HG03196 (cell line): ENCODE measurements at regions not wholly inside any gene's neighbourhood (a gene's known extent, or its start where the extent isn't known, plus 50 kb on each side); places are given as distances from the start of the nearest gene placed in this dataset.
"Not testable (repeated sequence)": the region's sequence is repeated elsewhere in the genome, so short reads cannot be mapped to it uniquely, and the experiment has no call there.

ENCODE experiments used
- ATAC-seq: cut with Tn5 transposase; IDR thresholded peaks from one replicate; pipeline ENCODE4 v1.9.1; 2021; ENCODE audit not compliant: unreplicated experiment

DNA sequence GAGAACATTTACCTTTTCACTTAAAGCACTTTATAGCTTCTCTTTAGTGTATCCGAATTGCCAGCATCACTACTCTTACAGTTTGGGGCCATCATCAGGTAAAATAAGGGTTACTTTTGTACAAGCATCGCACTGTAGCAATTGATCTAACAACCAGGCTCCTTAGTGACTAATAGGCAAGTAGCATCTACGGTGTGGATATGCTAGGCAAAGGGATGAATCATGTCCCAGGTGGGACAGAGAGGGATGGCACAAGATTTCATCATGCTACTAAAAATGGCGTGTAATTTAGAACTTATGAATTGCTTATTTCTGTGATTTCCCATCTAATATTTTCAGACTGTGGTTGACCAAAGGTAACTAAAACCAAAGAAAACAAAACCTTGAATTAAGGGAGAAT, 582.3 kb downstream of the KCNH5 start:
- no peak for ATAC-seq

DNA sequence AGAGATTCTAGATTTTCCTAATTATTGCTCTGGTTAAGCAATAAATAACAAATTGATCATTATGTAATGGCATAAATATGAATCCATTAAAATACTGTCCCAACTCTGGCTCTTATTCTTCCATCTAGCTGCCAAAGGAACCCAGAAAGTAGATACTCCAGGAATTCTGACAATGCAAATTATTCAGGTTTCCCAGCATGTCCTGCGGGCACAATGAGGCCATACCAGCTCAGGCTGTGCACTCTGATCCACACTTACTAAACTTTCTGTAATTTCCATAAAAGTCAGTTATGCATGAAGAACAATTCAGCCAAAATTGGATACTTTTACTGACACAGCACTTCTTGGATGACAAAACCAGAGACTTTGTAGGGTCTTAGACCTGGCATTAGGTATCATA, 576.3 kb downstream of the KCNH5 start:
- ATAC-seq = no peak

- ATAC-seq = no peak
Measured at GRCh38 chr14:62470935-62471334, 574.3 kb downstream of the KCNH5 start.

DNA sequence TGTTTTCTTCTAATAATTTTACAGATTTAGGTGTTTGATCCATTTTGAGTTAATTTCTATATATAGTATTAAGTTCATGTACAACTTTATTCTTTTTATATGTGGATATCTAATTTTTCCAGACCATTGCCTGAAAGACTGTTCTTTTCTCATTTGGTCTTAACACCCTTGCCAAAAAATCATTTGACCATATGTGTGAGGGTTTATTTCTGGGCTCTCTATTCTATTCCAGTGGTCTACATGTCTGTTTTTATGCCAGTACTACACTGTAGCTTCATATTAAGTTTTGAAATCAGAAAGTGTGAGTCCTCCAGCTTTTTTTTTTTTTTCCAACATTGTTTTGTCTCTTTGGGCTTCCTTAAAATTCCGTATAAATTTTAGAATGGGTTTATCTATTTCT, 554.1 kb downstream of the KCNH5 start:
- ATAC-seq = no peak

GRCh38 chr14:62497708-62498107, 547.5 kb downstream of the KCNH5 start:
- ATAC-seq = no peak

- ATAC-seq = no peak
Measured at GRCh38 chr14:62501021-62501750, 544.1 kb downstream of the KCNH5 start.

- no peak for ATAC-seq
Measured at GRCh38 chr14:62505045-62505444, 540.2 kb downstream of the KCNH5 start.

DNA sequence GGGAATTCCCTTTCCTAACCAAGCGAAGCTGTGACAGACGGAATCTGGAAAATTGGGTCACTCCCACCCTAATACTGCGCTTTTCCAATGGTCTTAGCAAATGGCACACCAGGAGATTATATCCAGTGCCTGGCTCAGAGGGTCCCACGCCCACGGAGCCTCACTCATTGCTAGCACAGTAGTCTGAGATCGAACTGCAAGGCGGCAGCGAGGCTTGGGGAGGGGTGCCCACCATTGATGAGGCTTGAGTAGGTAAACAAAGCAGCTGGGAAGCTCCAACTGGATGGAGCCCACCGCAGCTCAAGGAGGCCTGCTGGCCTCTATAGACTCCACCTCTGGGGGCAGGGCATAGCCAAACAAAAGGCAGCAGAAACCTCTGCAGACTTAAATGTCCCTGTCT, 523.9 kb downstream of the KCNH5 start:
- ATAC-seq = not testable (repeated sequence)

GRCh38 chr14:62528296-62528695, 517.0 kb downstream of the KCNH5 start:
- no peak for ATAC-seq

GRCh38 chr14:62532181-62532580, 513.1 kb downstream of the KCNH5 start:
- ATAC-seq = no peak

DNA sequence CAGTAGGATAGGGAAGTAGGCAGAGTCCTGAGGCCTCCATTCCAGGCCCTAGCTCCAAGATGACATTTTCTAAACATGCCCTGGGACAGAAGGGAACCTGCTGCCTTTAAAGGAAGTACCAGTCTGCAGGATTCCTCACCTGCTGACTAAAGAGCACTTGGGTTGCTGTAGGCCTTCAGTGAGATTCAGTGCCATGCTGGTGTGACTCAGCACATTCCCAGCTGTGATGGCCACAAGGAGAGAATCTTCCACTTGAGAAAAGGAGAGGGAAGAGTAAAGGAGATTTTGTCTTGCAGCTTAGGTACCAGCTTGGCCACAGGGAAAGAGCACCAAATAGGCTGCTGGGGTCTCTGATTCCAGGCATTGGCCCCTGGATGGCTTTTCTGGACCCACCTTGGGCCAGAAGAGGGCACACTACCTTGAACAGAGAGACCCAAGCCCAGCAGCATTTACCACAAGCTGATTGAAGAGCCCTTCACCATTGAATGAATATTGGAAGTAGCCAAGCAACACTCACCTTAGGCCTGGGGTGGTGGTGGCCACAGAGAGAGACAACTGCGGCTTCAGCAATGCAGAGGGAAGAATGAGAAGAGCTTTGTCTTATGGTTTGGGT, 498.3 kb downstream of the KCNH5 start:
- ATAC-seq = no peak

DNA sequence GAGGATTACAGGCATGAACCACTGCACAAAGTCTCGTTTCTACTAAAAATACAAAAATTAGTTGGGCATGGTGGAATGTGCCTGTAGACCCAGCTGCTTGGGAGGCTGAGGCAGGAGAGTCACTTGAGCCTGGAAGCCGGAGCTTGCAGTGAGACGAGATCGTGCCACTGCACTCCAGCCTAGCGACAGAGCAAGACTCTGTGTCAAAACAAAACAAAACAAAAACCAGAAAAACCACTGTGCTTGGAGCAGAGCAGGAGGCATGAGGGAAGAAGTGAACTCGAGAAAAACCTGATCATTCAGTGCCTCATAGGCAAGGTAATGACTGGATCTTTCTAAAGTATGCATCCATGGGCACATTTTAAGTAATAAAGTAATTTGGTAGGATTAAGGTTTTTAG, 487.8 kb downstream of the KCNH5 start:
- no peak for ATAC-seq

DNA sequence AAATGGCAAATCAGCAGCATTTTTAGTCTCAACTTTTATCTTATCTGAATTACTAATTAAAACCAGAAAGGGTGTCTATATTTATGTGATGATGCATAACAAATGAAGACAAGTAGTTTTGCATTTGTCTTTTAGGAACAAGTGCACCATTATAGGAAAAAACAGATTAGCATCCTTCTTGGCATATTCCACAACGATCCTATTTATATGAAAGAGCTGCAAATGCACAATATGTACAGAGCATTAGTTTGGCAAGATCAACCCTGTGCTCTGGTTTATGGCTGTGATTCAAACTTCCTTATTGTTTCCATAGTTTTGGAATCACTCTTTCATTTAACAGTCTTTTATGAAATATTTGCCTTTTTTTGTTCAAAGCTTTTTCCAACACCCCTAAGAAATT, 486.8 kb downstream of the KCNH5 start:
- no peak for ATAC-seq

DNA sequence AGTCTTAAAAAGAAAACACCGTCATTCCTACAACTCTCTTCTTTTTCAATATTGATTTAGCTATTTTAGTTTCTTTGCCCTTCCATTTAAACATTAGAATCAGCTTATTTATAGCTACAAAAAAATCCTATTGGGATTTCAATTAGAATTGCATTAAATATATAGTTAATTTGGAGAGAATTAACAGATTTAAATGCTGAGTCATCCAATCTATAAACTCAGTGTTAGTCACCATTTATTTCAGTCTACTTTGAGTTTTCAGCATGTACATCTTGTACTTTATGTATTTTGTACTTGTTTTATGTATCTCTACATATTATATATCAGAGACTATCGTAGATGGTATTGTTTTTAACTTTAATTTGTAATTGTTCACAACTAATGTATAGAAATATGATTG, 460.0 kb downstream of the KCNH5 start:
- no peak for ATAC-seq

DNA sequence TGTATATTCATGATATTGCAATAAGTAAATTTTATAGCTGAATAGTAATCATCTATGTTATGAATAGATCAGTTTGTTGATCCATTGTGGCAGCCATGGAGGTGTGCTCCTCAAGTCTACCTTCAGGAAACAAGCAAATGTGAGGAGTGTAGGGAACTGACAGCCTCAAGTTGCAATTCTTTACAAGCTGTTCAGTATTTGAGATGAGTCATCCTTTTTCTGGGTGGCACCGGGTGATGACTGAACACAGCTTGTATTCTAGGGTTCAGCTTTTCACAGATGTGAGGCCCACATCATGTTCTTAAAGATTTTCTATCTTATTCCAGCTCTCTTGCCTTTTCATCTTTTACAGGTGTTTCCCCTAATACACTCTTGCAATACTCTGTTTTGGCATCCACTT, 452.4 kb downstream of the KCNH5 start:
- no peak for ATAC-seq

GRCh38 chr14:62597143-62597542, 448.1 kb downstream of the KCNH5 start:
- ATAC-seq = no peak

GRCh38 chr14:62599616-62600385, 445.5 kb downstream of the KCNH5 start:
- no peak for ATAC-seq

GRCh38 chr14:62602712-62603111, 442.5 kb downstream of the KCNH5 start:
- ATAC-seq = no peak

DNA sequence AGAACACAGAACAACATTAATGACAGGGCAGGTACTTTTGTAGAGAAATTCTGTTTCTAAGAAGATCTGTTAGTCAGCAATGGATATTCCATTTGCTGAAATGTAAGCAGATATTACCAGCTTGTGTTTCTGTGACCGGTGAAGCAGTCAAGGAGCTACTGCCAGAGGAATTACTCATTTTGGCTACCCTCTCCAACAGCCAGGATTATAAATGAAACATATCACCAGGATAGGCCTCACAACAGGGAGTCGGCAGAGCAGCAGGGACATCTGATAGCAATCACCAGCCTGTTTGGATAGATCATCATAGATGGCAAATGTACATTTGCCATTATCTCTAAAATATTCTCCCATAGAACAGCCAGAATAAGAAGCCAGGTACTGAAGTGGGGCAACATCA, 440.7 kb downstream of the KCNH5 start:
- no peak for ATAC-seq

DNA sequence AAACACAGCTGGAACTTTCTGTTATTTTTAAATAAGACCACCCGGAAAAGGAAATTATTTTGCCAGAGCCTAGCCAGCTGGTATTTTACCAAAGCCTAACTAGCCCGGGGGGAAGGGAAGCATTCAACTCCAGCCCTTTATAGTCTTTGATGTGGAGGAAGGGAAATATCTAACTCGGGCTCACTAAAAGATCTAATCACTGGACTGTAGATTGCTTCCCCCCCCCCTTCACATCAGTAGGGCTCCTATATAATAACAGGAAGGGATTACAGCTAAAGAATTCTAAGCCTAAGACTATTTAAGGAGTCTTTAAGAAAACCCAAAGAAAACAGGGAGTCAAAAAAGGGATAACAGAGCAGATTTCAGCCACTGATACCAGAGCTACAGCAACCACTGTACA, 431.1 kb downstream of the KCNH5 start:
- no peak for ATAC-seq

GRCh38 chr14:62616668-62617067, 428.6 kb downstream of the KCNH5 start:
- no peak for ATAC-seq

DNA sequence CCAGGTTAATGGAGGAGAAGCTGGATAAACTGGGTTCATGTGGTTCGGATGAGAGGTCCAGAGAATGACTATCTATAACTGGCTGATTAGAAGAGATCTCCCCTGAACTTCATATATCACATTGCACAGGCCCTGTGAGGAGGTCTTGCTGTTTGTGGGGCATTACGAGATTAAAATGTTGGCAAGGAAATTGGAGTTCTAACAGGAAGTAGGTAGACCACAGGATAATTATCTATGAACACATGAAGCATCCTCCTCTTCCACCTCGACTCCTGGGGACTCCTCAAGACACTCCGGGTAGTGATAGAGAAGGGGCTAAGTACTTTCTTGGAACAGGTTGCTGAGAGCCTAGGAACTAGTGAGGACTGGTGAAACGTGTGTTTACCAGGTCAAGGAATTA, 418.8 kb downstream of the KCNH5 start:
- no peak for ATAC-seq
